GM18520 (cell line): ENCODE measurements at regions not wholly inside any gene's neighbourhood (a gene's known extent, or its start where the extent isn't known, plus 50 kb on each side); places are given as distances from the start of the nearest gene placed in this dataset.

Experiments
- ATAC-seq: cut with Tn5 transposase; IDR thresholded peaks from one replicate; pipeline ENCODE4 v1.9.1; 2021; ENCODE audit not compliant: unreplicated experiment

DNA sequence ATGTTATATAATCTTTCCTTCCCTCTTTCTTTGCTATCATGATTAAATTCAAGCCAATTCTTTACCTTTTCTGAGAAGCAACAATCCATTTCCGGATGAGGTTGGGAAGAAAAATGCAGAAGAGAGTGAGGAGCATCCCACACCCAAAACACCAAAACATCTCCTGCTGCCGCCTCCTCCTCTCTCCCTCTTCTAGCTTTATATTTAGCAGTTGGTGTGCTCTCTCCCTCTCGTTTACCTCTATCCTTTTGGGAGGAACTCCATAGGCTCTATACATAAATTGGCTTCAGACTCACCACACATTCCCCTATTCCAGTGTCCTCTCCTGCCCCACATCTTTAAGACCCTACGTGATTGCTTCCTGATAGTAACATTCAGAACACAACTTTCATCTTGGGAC, 332.2 kb upstream of the PLXNA2 start:
- no peak for ATAC-seq

- ATAC-seq: no peak
Measured at GRCh38 chr1:208577381-208577905, 333.3 kb upstream of the PLXNA2 start.

DNA sequence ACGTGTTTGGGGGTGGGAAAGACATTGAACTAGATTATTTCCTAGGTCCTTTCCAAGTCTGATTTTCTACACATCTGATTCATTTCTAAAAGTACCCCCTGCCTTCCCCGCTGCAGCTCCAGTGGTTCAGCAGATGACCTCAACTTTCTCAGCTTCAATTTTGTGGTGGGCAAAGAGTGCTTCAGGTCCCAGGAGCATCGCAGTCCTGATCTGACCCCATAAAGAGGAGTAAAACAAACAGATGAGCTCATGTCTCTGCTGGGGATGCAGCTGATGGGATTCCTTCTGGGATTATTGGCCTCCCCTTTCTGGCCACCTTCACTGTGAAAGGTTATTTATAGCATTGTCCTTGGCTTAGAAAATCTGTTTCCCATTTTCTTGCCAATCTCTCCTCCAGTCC, 337.0 kb upstream of the PLXNA2 start:
- ATAC-seq: no peak

DNA sequence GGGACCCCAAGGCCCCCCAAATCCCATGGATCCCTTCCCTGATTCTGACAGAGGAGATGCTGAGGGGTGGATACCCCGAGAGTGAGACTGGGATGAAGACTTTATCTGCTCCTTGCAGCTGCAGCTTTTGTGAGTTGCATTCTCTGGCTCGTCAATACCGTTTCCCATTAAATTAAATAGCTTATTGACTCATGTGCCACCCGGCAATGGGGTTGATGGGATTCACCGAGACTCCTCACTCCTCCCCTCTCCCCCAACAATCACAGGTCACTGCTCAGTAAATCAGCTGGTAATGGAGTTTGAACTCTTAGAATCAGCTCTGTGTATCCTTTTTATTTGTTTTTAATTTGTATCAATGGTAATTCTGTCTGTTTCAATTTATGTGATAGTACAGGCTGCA, 337.5 kb upstream of the PLXNA2 start:
- no peak for ATAC-seq

GRCh38 chr1:208584167-208584755, 340.1 kb upstream of the PLXNA2 start:
- no peak for ATAC-seq

GRCh38 chr1:208587110-208587509, 342.9 kb upstream of the PLXNA2 start:
- peak; percentile 56 for ATAC-seq

- no peak for ATAC-seq
Measured at GRCh38 chr1:208593306-208594006, 349.3 kb upstream of the PLXNA2 start.

DNA sequence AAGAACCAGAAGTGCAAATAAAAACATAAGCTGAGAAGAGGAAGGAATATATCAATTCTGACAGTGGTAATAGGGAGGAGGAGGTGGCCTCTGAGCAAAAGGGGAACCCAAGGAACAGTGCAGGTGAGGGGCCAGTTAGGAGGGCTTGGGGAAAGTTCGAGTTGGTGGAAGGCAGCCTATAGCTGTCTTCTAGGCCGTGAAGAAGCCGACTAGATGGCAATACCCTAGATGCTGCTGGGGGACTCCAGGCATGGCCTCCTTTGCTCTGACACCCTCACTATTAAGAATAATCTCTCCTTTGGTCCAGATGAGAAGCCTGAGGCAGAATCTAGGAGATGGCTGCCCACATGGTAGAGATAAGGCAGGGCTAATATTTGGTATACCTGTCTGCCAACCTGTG, 351.1 kb upstream of the PLXNA2 start:
- ATAC-seq: no peak

GRCh38 chr1:208595745-208596144, 351.6 kb upstream of the PLXNA2 start:
- no peak for ATAC-seq

DNA sequence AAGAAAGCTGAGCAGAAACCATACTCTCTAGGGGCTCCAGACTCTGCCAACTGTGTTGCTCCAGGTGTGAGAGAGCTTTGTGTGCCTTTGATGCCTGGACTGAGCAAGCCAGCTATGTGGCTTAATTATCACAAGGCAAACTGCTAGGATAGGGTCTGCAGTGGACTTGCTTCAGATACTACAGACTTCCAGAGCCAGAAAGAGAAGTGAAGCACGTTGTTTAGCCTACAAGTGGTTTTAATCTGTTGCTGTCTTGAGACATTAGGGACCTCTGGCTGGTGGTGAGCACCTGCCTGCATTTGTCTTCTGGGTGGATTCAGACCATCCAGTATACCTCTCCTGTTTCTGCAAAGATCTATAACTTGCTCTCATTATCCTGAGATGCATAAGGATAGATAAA, 353.4 kb upstream of the PLXNA2 start:
- no peak for ATAC-seq

DNA sequence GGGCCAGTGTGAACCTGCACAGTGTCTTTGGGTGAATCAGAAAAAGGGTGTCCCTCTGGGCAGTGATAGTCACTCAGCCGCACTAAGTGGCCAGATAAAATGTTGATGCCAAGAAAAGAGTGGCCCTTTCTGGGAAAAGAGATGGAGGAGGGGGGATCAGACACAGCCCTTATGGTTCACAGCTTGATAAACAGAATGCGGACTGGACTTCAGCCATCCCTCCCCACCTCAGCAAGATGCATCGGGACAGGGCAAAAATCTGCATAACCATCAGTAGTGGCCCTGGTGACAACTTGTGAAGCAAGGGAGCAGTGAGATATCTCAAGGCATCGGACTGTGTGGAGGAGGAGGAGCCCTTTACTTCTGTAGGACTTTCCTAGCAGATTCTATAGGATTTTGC, 353.8 kb upstream of the PLXNA2 start:
- no peak for ATAC-seq

DNA sequence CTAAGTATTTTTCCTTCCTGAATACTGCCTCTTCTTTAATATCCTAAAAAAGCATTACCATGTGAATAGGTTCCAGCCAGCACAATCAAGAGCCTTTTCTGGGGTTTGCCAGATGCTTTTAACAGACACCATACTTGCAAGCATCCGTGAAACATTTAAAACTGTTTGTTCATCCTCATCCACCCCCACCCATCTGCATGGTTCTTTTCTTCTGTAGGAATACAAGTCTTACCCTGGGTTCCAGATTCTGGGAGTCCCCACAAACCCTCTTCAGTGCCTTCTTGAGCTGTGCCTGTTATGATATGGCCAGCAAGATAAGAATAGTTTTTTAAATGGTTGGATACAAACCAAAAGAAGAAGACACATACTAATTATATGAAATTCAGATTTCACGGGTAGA, 354.9 kb upstream of the PLXNA2 start:
- ATAC-seq: no peak

DNA sequence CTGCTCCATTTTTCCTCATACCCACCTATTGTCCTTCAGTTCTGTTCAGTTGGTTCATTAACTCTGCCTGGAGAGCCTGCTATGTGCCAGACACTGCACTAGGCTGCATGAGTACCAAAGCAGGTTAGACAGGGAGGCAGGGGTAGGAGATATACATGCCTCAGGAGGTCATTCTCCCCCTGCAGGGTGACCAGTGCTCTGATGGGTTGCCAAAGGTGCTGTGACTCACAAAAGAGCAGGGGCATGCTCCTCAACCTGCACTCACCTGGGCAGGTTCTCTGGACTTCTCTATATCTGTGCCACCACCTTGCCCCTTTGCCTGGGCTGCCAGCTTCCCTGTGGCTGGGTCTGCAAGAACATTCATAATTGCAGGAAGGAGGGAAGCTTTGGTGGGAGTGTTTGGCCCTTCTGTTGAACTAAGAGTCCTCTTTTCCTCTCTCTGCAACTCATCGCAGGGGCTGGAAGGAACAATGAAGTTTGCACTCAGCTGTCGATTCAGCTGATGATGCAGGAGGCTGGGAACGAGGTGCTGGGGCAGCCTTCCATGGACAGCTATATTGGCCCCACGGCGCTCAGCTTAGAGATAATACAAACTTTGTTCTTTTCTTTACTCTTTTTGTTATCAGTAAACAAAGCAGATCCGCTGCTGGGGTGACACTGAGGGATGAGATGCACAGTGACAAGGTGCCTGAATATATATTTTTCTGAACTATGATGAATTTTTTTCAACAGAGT, 356.4 kb upstream of the PLXNA2 start:
- no peak for ATAC-seq

DNA sequence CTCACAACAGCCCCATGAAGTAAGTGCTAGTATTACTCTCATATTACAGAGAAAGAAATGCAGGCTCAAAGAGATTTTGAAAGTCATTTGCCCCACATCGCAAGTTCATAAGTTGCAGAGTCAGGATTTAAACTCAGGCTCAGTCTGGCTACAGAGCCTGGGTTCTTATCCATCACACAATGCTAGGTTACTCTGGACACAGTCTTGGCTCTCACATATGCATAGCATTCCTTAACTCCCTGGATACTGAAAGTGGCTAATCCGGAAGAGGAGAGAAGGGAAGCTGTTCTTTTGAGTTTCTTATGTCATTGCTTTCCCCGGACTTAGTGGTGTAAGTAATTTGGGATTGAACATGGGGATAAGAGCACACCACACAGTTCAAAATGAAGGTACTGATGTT, 357.4 kb upstream of the PLXNA2 start:
- ATAC-seq: no peak

- ATAC-seq: no peak
Measured at GRCh38 chr1:208603721-208604120, 359.5 kb upstream of the PLXNA2 start.

DNA sequence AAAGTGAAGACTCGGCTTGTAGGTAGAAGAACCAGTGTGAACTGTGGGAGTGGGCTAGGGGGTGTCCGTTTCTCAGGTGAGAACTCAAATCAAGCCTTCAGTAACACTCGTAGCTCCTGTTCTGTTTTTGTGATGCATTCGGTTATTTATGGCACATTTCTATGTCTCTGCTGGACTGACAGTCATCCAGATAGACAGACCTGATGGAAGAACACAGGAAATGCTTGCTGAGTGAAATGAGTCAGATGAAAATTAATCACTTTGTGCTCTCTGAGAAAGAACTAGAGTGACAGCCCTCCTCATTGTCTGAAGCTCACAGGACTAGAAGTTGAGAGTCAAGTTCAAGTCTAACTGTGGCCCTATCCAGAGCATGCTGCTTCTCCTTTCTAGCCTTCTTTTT, 360.1 kb upstream of the PLXNA2 start:
- ATAC-seq: peak; percentile 95

GRCh38 chr1:208606959-208607358, 362.8 kb upstream of the PLXNA2 start:
- no peak for ATAC-seq

GRCh38 chr1:208607616-208608015, 363.4 kb upstream of the PLXNA2 start:
- no peak for ATAC-seq

DNA sequence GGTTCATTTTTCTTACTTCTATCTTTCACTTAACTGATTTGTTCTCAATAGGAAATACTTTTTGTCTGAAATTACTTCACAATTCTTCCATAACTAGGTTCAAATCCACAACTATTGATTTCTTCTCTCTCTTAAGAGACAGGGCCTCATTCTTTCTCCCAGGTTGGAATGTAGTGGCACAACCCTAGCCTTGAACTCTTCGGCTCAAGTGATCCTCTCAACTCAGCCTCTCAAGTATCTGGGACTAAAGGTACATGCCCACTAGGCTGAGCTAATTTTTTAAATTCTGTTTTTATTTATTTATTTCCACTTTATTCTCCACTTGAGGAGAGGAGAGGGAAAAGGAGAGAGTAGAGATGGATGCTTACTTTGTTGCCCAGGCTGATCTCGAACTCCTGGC, 370.4 kb upstream of the PLXNA2 start:
- ATAC-seq: no peak

DNA sequence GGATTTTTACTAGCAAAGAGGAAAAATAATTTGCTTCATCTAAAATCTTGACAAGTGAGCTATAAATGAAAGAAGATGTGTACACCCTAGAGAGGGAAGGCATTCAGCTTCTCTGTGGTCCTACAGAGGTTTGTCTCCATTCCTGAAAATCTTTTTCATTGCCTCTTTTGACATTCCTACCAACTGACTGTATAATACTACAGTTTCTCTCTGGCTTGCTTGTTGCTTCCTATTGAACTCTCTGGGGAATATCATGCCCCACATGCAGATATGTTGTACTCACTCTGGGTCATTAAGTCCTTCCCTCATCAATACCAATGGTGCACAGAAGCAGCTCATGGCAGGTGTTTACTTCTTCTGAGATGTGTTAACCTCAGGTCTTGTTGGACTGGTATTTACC, 371.2 kb upstream of the PLXNA2 start:
- ATAC-seq: no peak

GRCh38 chr1:208616776-208617175, 372.6 kb upstream of the PLXNA2 start:
- no peak for ATAC-seq
